Rectal smooth muscle tissue (tissue), 1 donor: ENCODE measurements at regions not wholly inside any gene's neighbourhood (a gene's known extent, or its start where the extent isn't known, plus 50 kb on each side); places are given as distances from the start of the nearest gene placed in this dataset.
"Not testable (repeated sequence)": the region's sequence is repeated elsewhere in the genome, so short reads cannot be mapped to it uniquely, and the experiment has no call there.

Experiments used
- H3K27ac ChIP-seq: one replicate; pipeline ENCODE4 v1.7.0; 2013; ENCODE audit warnings: low read depth, low read length, inconsistent platforms
- H3K27me3 ChIP-seq: one replicate; pipeline ENCODE4 v1.7.0; 2013; ENCODE audit warnings: low read length; ENCODE audit not compliant: control insufficient read depth, insufficient read depth
- H3K36me3 ChIP-seq: one replicate; pipeline ENCODE4 v1.7.0; 2013; ENCODE audit warnings: low read length; ENCODE audit not compliant: control insufficient read depth, insufficient read depth
- H3K4me1 ChIP-seq: one replicate; pipeline ENCODE4 v1.7.0; 2013; ENCODE audit warnings: low read length; ENCODE audit not compliant: control insufficient read depth, insufficient read depth
- H3K4me3 ChIP-seq: one replicate; pipeline ENCODE4 v1.7.0; 2013; ENCODE audit warnings: low read length
- H3K9ac ChIP-seq: one replicate; pipeline ENCODE4 v1.7.0; 2013; ENCODE audit warnings: low read length

DNA sequence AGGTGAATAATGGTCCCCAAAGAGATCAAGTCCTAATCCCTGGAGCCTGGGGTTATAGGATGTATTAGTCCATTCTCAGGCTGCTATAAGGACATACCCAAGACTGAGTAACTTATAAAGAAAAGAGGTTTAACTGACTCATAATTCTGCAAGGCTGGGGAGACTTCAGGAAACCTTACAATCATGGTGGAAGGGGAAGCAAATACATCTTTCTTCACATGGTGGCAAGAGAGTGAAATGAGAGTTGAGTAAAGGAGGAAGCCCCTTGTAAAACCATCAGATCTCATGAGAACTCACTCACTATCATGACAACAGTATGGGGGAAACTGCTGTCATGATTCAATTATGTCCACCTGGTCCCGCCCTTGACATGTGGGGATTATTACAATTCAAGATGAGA, 142.9 kb upstream of the ANKRD28 start:
- Histone ChIP-seq H3K27ac (no peak overlapping the region), H3K27me3 (no peaks in the 10 kb centered on the region), H3K4me1 (no peaks in the 10 kb centered on the region), H3K36me3 (no peaks in the 10 kb centered on the region), H3K9ac (no peak overlapping the region), H3K4me3 (no peak overlapping the region)

GRCh38 chr3:15941457-15941856, 143.7 kb upstream of the ANKRD28 start:
- not testable (repeated sequence) for H3K27ac ChIP-seq, H3K36me3 ChIP-seq, H3K9ac ChIP-seq, H3K4me3 ChIP-seq, H3K27me3 ChIP-seq, H3K4me1 ChIP-seq

- Histone ChIP-seq H3K4me1 (no peaks in the 10 kb centered on the region), H3K4me3 (no peak overlapping the region), H3K27ac (no peak overlapping the region), H3K9ac (no peak overlapping the region), H3K36me3 (no peaks in the 10 kb centered on the region), H3K27me3 (no peaks in the 10 kb centered on the region)
Measured at GRCh38 chr3:15941958-15942357, 144.2 kb upstream of the ANKRD28 start.

DNA sequence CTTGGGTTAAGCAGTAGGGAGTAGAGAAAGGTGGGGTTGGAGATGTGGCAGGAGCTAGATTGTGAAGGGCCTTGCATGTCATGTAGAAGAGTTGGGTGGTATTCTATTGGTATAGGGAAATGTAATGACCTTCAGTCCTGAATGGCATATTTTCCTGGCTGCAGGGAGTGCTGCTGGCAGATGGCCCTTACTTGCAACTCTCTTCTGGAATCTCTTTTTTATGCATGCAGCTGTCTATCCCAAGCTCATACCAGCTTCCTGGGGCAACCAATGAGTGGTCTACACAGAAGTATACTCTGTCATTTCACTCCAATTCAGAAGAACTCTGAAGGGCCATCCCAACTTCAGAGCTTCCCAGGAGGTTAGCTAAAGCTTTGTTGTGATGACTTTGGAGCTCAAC, 144.7 kb upstream of the ANKRD28 start:
- no peak overlapping the region for H3K9ac ChIP-seq
- no peak overlapping the region for H3K27ac ChIP-seq
- H3K36me3 ChIP-seq, result no peaks in the 10 kb centered on the region
- H3K4me3 ChIP-seq, result no peak overlapping the region
- H3K4me1 ChIP-seq, result no peaks in the 10 kb centered on the region
- no peaks in the 10 kb centered on the region for H3K27me3 ChIP-seq

- Histone ChIP-seq H3K4me3 (no peak overlapping the region), H3K4me1 (no peaks in the 10 kb centered on the region), H3K27me3 (no peaks in the 10 kb centered on the region), H3K36me3 (no peaks in the 10 kb centered on the region), H3K27ac (no peak overlapping the region), H3K9ac (no peak overlapping the region)
Measured at GRCh38 chr3:15942936-15943335, 145.2 kb upstream of the ANKRD28 start.

DNA sequence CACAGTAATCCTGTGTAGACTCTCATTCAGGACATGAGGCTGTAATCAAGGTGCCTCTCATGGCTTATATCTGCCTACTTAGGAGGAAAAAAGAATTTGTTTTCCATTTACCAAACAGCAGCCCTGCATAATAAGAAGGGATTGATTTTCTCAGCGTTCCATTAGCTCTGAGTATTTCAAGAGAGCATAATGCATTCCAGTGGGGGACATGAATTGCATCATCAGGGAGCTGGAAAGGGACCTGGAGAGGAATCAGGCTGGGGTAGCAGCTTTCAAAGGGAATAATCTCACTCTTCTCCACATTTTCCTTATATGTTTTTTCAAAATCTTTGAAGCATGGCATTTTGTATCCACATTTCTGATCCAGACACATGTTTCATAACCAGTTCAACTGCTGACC, 150.6 kb upstream of the ANKRD28 start:
- Histone ChIP-seq H3K27me3 (no peaks in the 10 kb centered on the region), H3K4me3 (no peak overlapping the region), H3K4me1 (no peaks in the 10 kb centered on the region), H3K27ac (no peak overlapping the region), H3K36me3 (no peaks in the 10 kb centered on the region), H3K9ac (no peak overlapping the region)

DNA sequence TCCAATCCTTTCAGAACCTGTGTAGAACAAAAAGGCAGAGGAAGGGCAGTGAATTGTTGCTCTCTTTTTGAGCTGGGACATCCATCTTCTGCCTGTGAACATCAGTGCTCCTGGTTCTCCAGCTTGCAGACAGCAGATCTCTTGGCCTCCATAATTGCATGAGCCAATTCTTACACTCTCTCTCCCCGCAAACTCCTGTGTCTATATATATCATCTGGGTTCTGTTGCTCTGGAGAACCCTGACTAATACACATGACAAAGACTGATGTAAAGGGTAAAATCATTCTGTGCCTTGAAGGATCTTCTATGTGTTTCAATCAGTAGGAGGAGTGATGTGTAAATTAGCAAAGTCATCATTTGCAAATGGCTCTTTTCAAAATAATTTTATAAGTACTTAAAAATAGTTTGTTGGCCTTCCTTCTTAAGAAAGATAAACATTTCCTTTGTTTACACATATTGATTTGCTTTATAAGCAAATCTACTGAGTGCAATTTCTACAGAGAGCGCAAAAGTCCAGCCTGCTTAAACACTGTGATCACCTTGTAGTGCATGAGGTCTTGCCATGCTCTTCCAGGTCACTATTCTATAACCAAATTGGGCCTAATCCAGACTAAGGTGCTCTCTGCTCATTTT, 154.9 kb upstream of the ANKRD28 start:
- Histone ChIP-seq H3K4me3 (no peak overlapping the region), H3K4me1 (no peaks in the 10 kb centered on the region), H3K27me3 (no peaks in the 10 kb centered on the region), H3K27ac (no peak overlapping the region), H3K9ac (no peak overlapping the region), H3K36me3 (no peaks in the 10 kb centered on the region)

- no peak overlapping the region for H3K27ac ChIP-seq
- H3K27me3 ChIP-seq, result no peaks in the 10 kb centered on the region
- no peak overlapping the region for H3K9ac ChIP-seq
- H3K4me1 ChIP-seq, result no peaks in the 10 kb centered on the region
- H3K4me3 ChIP-seq, result no peak overlapping the region
- H3K36me3 ChIP-seq, result no peaks in the 10 kb centered on the region
Measured at GRCh38 chr3:15953841-15954240, 156.1 kb upstream of the ANKRD28 start.

DNA sequence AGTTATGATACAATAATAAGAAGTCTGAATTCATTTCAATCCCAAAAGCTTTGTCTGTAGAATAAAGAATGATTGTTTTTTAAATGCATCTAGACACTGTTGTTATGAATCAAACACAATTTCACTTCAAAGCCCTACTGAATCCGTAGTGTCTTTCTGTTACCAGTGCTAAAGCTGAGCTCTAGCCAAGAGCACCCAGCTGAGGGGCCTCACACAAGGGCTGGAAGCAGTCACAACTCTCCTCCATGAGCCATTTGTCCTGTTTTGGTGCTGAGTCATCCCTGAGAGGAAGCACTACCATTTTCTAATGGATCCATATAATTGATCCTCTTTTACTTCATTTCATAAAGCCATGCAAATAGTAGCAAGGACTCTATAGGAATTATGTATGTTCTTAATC, 158.2 kb upstream of the ANKRD28 start:
- H3K27ac ChIP-seq, result no peak overlapping the region

GRCh38 chr3:15958692-15959433, 161.1 kb upstream of the ANKRD28 start:
- Histone ChIP-seq H3K9ac (no peak overlapping the region), H3K27me3 (no peaks in the 10 kb centered on the region), H3K4me3 (no peak overlapping the region), H3K36me3 (no peaks in the 10 kb centered on the region), H3K4me1 (no peaks in the 10 kb centered on the region), H3K27ac (no peak overlapping the region)

More for the DNA sequence above, 158.2 kb upstream of the ANKRD28 start:
- no peaks in the 10 kb centered on the region for H3K4me1 ChIP-seq
- H3K9ac ChIP-seq, result no peak overlapping the region
- no peaks in the 10 kb centered on the region for H3K36me3 ChIP-seq
- H3K27me3 ChIP-seq, result no peaks in the 10 kb centered on the region
- H3K4me3 ChIP-seq, result no peak overlapping the region

GRCh38 chr3:15959434-15959811, 161.6 kb upstream of the ANKRD28 start:
- Histone ChIP-seq H3K4me1 (no peaks in the 10 kb centered on the region), H3K36me3 (no peaks in the 10 kb centered on the region), H3K4me3 (no peak overlapping the region), H3K27ac (no peak overlapping the region), H3K27me3 (no peaks in the 10 kb centered on the region), H3K9ac (no peak overlapping the region)

DNA sequence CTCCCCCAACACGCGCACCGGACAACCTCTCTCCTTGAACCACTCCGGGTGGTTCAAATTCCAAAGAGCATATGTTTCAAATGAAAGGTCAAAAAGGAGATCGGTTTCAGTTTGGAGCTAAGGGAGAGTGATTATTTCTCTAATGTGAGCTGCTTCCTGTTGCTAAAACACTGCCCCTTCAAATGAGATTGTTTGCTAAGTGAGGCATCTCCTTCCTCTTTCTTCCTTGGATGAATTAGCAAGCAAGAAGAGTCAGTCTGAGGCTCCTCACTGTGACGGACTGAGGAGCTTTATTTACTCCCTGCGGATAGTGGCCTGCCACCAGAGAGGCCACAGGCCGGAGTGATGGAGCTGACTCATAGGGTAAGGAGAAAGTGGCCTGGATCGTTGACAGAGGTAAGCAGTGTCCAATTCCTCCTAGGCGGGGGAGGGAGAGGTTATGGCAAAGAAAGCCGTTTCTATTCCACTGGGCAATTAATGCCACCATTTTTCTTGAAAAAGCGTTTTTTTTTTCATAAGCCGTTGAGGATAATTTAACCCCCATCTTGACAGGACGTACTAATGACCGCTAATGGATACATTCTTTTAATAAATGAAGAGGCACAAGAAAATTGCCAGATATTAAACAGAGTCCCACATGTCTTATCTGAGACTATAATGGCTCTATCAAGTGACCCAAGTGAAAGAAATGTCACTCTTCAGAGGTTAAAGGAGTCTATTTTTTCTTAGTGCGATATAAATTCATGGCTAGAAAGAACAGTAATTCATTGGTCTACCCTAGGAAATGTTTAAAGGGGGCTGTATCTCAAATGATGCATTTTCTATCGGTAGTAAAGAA, 167.0 kb upstream of the ANKRD28 start:
- H3K4me1 ChIP-seq, result no peaks in the 10 kb centered on the region
- no peak overlapping the region for H3K9ac ChIP-seq
- H3K27me3 ChIP-seq, result no peaks in the 10 kb centered on the region
- H3K4me3 ChIP-seq, result no peak overlapping the region
- H3K27ac ChIP-seq, result no peak overlapping the region
- no peaks in the 10 kb centered on the region for H3K36me3 ChIP-seq
